ENCODE measurements at regions not wholly inside any gene's neighbourhood (a gene's known extent, or its start where the extent isn't known, plus 50 kb on each side); places are given as distances from the start of the nearest gene placed in this dataset.

DNA sequence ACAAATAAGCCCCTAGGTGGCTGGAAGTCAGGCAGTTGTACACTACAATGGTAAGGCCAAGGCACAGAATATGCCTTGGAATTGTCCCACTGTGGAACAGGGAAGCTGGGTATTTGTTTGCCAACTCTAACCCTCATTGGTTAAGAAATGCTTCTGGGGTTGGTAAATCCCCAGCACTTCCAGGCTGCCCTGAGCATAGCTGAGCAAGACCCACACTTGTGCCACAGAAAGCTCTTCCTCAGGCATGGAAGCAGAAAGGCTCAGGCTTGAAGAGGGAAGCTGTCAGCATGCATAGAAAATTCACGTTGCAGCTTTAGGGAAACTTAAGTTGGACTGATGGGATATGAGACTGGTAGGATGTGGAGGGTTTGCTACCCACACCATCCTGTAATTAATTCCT lies 86.9 kb upstream of the PLCL2 start:
- no peak overlapping the region for H3K27ac ChIP-seq
- TF ChIP-seq, protein P1, sequence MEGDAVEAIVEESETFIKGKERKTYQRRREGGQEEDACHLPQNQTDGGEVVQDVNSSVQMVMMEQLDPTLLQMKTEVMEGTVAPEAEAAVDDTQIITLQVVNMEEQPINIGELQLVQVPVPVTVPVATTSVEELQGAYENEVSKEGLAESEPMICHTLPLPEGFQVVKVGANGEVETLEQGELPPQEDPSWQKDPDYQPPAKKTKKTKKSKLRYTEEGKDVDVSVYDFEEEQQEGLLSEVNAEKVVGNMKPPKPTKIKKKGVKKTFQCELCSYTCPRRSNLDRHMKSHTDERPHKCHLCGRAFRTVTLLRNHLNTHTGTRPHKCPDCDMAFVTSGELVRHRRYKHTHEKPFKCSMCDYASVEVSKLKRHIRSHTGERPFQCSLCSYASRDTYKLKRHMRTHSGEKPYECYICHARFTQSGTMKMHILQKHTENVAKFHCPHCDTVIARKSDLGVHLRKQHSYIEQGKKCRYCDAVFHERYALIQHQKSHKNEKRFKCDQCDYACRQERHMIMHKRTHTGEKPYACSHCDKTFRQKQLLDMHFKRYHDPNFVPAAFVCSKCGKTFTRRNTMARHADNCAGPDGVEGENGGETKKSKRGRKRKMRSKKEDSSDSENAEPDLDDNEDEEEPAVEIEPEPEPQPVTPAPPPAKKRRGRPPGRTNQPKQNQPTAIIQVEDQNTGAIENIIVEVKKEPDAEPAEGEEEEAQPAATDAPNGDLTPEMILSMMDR (IDR thresholded peaks at IDR 0.05), result no peak

DNA sequence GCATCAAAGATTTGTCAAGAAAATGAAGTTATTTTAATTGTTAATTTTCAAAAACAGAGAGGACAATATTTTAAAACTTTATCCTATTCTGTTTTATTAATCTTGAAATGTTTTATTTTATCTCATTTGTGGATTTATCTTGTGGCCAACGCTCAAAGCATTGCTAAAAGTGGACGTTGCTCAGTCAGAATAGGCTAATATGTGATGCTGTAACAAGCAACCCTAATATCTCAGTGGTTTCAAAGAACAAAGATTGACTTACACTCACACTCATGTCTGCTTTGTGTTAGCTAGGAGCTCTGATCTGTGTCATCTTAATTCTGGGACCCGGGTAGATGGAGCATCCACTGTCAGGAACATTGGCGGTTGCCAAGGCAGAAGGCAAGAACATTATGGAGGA lies 86.0 kb upstream of the PLCL2 start:
- TF ChIP-seq, protein P1 (IDR thresholded peaks at IDR 0.05), result no peak
- no peak for TF ChIP-seq ZFX (IDR thresholded peaks at IDR 0.05; ENCODE audit: borderline replicate concordance)
- H3K27ac ChIP-seq, result no peak overlapping the region

DNA sequence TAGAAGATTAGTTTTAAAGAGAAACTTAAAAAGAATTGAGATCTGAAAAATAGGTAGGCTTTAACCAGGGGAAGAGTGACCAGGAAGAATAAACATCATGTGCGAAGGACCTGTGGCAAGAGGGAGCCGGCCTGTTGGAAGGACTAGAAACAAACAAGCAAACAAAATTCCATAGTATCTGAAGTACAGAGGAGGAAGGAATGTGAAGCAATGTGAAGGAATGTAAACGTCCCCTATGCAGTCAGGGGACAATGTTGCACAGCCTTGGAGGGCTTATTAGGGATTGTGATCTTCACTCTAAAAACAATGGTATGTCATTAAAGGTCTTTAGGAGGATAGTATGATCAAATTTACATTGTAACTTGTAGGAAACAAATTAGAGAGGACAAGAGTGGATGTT lies 84.4 kb upstream of the PLCL2 start:
- no peak overlapping the region for H3K27ac ChIP-seq
- TF ChIP-seq, protein P1 (IDR thresholded peaks at IDR 0.05), result no peak
- no peak for TF ChIP-seq ZFX (IDR thresholded peaks at IDR 0.05; ENCODE audit: borderline replicate concordance)

DNA sequence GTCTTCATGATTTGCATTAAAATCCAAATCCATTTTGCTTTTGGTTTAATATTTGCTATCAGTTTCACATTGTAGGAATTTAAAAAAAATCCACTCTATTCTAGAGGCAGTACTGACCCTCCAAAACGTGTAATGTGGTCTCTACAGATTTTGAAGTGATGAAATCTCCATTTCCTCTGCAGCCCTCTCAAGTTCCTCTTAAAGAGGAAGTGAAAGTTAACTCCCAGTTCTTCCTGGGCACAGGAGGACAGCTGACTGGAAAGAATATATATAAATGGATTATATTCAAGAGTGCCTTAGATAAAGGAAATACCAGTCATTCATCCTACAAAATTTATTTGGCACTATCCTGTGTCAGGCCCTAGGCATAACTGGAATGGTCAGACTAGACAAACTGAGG lies 83.5 kb upstream of the PLCL2 start:
- TF ChIP-seq ZFX (IDR thresholded peaks at IDR 0.05; ENCODE audit: borderline replicate concordance), result no peak
- TF ChIP-seq, protein P1 (IDR thresholded peaks at IDR 0.05), result no peak
- H3K27ac ChIP-seq, result no peak overlapping the region

DNA sequence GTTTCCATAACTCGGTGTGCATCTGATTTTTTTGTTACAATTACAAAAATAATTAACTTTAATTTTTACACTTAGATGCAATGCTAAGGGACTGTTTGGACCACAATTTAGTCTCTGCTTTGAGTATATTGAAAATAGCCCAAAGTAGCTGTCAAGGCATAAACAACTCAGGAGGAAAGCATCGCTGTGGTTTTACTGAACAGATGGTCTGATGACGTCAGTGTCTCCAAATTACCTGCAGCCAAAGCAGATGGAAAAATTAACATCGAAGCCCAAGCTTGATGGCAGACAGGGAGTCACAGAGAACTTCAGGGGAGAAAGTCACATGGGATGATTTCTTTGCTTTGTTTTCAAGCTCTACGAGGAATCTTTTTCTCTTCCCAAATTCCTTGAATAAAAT lies 83.1 kb upstream of the PLCL2 start:
- no peak overlapping the region for H3K27ac ChIP-seq
- TF ChIP-seq, protein P1 (IDR thresholded peaks at IDR 0.05), result no peak
- TF ChIP-seq ZFX (IDR thresholded peaks at IDR 0.05; ENCODE audit: borderline replicate concordance), result no peak

DNA sequence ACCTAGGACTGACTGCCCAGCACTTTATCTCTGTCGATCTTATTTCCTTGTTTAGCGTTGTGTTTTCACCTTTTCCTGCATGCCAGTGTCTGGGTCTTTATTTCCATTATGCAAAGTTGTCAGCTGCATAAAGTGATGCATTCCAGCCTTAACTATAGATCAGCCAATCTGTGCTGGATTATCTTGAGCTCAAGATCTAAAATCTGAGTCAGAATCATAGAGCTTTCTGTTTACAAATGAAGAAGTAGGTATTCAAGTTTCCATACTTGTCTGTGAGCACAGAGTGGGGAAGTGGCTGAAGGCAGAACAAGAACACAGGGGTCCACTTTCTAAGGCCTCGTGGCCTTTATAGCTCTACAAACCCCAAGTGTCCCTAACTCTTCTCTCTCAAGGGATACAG lies 82.4 kb upstream of the PLCL2 start:
- no peak overlapping the region for H3K27ac ChIP-seq
- TF ChIP-seq, protein P1 (IDR thresholded peaks at IDR 0.05), result no peak
- no peak for TF ChIP-seq ZFX (IDR thresholded peaks at IDR 0.05; ENCODE audit: borderline replicate concordance)

DNA sequence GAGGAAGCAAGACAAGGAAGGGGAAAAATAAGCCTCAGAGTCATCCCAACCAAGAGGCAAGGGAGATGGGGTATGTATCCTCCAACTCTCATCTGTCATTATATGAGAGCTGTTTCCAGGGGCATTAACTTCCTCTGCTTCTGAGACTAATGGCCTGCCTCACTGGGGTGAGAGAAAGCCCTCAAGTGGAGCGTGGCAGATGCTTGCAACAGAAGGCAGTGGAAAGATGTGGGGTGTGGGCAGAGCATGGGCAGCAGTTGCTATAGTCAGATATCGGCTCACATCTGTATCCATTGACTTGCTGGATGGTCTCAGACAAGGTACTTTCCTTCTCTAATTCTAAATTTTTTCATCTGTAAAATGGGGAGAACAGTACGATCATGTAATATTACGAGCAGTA lies 81.7 kb upstream of the PLCL2 start:
- TF ChIP-seq ZFX (IDR thresholded peaks at IDR 0.05; ENCODE audit: borderline replicate concordance), result no peak
- TF ChIP-seq, protein P1 (IDR thresholded peaks at IDR 0.05), result no peak
- H3K27ac ChIP-seq, result no peak overlapping the region
